Activated B cell treated with CpG ODN at 0.5 μM for 24 hours (primary cell): ENCODE measurements at regions not wholly inside any gene's neighbourhood (a gene's known extent, or its start where the extent isn't known, plus 50 kb on each side); places are given as distances from the start of the nearest gene placed in this dataset.

ENCODE experiments used
- ATAC-seq: fragments of 200-7000 bp; cut with Tn5 transposase; one replicate; pipeline ENCODE4 v1.10.0; 2021; ENCODE audit warnings: low read depth, mild to moderate bottlenecking, moderate library complexity
- CTCF ChIA-PET: fragments of 350-600 bp; sonication (Branson Sonifier 250); formaldehyde crosslinking; loops from one replicate; lab custom pipeline; 2021; ENCODE audit warnings: antibody characterized with exemption; lab: Charles Lee
- POLR2A ChIA-PET: fragments of 350-600 bp; sonication (Branson Sonifier 250); formaldehyde crosslinking; loops from one replicate; lab custom pipeline; 2021; ENCODE audit warnings: antibody characterized with exemption; lab: Charles Lee
- DNase-seq: peaks from one replicate; pipeline ENCODE4 v3.0.0; 2022
- H3K27ac Mint-ChIP-seq: one replicate; pipeline ENCODE4 v1.8.0; 2020; ENCODE audit warnings: mixed read lengths
- H3K27me3 Mint-ChIP-seq: one replicate; pipeline ENCODE4 v1.8.0; 2021; ENCODE audit warnings: mixed read lengths
- H3K36me3 Mint-ChIP-seq: one replicate; pipeline ENCODE4 v1.8.0; 2021; ENCODE audit warnings: low read depth, mixed read lengths
- H3K4me1 Mint-ChIP-seq: one replicate; pipeline ENCODE4 v1.8.0; 2021; ENCODE audit warnings: mixed read lengths
- H3K4me3 Mint-ChIP-seq: one replicate; pipeline ENCODE4 v1.8.0; 2020; ENCODE audit warnings: mild to moderate bottlenecking, mixed read lengths
- H3K9me3 Mint-ChIP-seq: one replicate; pipeline ENCODE4 v1.8.0; 2020; ENCODE audit warnings: mixed read lengths
- CTCF ChIP-seq: fragments of 200-600 bp; IDR thresholded peaks from one replicate; pipeline ENCODE4 v1.8.0; 2022; ENCODE audit warnings: antibody characterized with exemption, mild to moderate bottlenecking
- intact Hi-C: fragments of 100-400 bp; cut with micrococcal nuclease; formaldehyde crosslinking; loops from one replicate; pipeline ENCODE4 v1.15.1; 2024

- CTCF ChIA-PET: no interaction called here
- Mint-ChIP-seq H3K27me3 (no peaks in the 10 kb centered on the region), H3K36me3 (no peaks in the 10 kb centered on the region), H3K4me1 (no peaks in the 10 kb centered on the region), H3K9me3 (peaks cover 2% of the 10 kb centered on the region), H3K4me3 (no peak overlapping the region), H3K27ac (no peak overlapping the region)
- POLR2A ChIA-PET: no interaction called here
- TF ChIP-seq CTCF: no peak
- intact Hi-C loops: no loop called here
- no peak for DNase-seq
- ATAC-seq: no peak
Observed at GRCh38 chr12:91290354-91290753, 107.7 kb upstream of the DCN start.

- DNase-seq (no peak), ATAC-seq (no peak)
- no peak overlapping the region for H3K4me3 Mint-ChIP-seq
- H3K27ac Mint-ChIP-seq: no peak overlapping the region
- no peaks in the 10 kb centered on the region for H3K4me1 Mint-ChIP-seq
- no peaks in the 10 kb centered on the region for H3K27me3 Mint-ChIP-seq
- TF ChIP-seq CTCF: no peak
- H3K36me3 Mint-ChIP-seq: no peaks in the 10 kb centered on the region
- intact Hi-C loops: no loop called here
- ChIA-PET CTCF (no interaction called here), POLR2A (no interaction called here)
- no peaks in the 10 kb centered on the region for H3K9me3 Mint-ChIP-seq
Observed at GRCh38 chr12:91289906-91290305, 107.3 kb upstream of the DCN start.

GRCh38 chr12:91289072-91289471 lies 106.5 kb upstream of the DCN start:
- Mint-ChIP-seq H3K36me3 (no peaks in the 10 kb centered on the region), H3K4me1 (no peaks in the 10 kb centered on the region), H3K27me3 (no peaks in the 10 kb centered on the region), H3K27ac (no peak overlapping the region), H3K4me3 (no peak overlapping the region), H3K9me3 (no peaks in the 10 kb centered on the region)
- no peak for DNase-seq
- ChIA-PET POLR2A (no interaction called here), CTCF (no interaction called here)
- no peak for TF ChIP-seq CTCF
- ATAC-seq: no peak
- intact Hi-C loops: no loop called here

- Mint-ChIP-seq H3K9me3 (no peaks in the 10 kb centered on the region), H3K4me1 (no peaks in the 10 kb centered on the region), H3K36me3 (no peaks in the 10 kb centered on the region), H3K27me3 (no peaks in the 10 kb centered on the region), H3K4me3 (no peak overlapping the region), H3K27ac (no peak overlapping the region)
- ATAC-seq (no peak), DNase-seq (no peak)
- POLR2A ChIA-PET: no interaction called here
- intact Hi-C loops: no loop called here
- no peak for TF ChIP-seq CTCF
- CTCF ChIA-PET: no interaction called here
Observed at GRCh38 chr12:91287753-91288152, 105.1 kb upstream of the DCN start.

GRCh38 chr12:91278126-91278525 lies 95.5 kb upstream of the DCN start:
- POLR2A ChIA-PET: no interaction called here
- peaks cover 2% of the 10 kb centered on the region for H3K9me3 Mint-ChIP-seq
- no peak overlapping the region for H3K27ac Mint-ChIP-seq
- H3K27me3 Mint-ChIP-seq: peaks cover 2% of the 10 kb centered on the region
- DNase-seq (no peak), ATAC-seq (no peak)
- H3K4me1 Mint-ChIP-seq: no peaks in the 10 kb centered on the region
- no peak for TF ChIP-seq CTCF
- no peak overlapping the region for H3K4me3 Mint-ChIP-seq
- CTCF ChIA-PET: no interaction called here
- intact Hi-C loops: no loop called here
- no peaks in the 10 kb centered on the region for H3K36me3 Mint-ChIP-seq
